Panc1 (cell line): ENCODE measurements at regions not wholly inside any gene's neighbourhood (a gene's known extent, or its start where the extent isn't known, plus 50 kb on each side); places are given as distances from the start of the nearest gene placed in this dataset.

Experiments used
- CTCF ChIP-seq: fragments of 450-650 bp; IDR thresholded peaks from 2 replicates; pipeline ENCODE4 v1.5.1; 2017; ENCODE audit warnings: mild to moderate bottlenecking
- POLR2AphosphoS5 ChIP-seq: IDR thresholded peaks from 2 replicates; pipeline ENCODE4 v1.6.1; 2012; ENCODE audit warnings: mild to moderate bottlenecking, low read depth, low read length, moderate library complexity
- REST ChIP-seq, 2 experiments: IDR thresholded peaks; 2 replicates each; pipeline ENCODE4 v1.6.1; 2011 to 2012; ENCODE audit warnings: low read depth in 2 of 2, control low read depth in 1 of 2, low read length in 1 of 2, mild to moderate bottlenecking in 1 of 2, moderate library complexity in 1 of 2; ENCODE audit not compliant: insufficient read depth in 1 of 2
- SIN3A ChIP-seq: IDR thresholded peaks from 2 replicates; pipeline ENCODE4 v1.6.1; 2012; ENCODE audit warnings: low read depth, mild to moderate bottlenecking, low read length, moderate library complexity, borderline replicate concordance; ENCODE audit not compliant: insufficient read depth

GRCh38 chr4:182169987-182170386 lies 73.2 kb upstream of the TENM3 start:
- TF ChIP-seq CTCF (no peak), POLR2AphosphoS5 (no peak), REST (IDR thresholded peaks at IDR 0.05; ENCODE audit: insufficient read depth in 1 of 2, low read depth in 2 of 2, low read length in 1 of 2) (no peak), SIN3A (no peak)
